Right cardiac atrium (tissue), 5 donors: ENCODE measurements at regions not wholly inside any gene's neighbourhood (a gene's known extent, or its start where the extent isn't known, plus 50 kb on each side); places are given as distances from the start of the nearest gene placed in this dataset.

Experiments used
- ATAC-seq, 2 donors: fragments of 200-7000 bp; cut with Tn5 transposase; one replicate each; pipeline versions ENCODE4 v1.8.0 to v1.9.1; 2020; ENCODE audit warnings: moderate library complexity in 2 of 2, mild to moderate bottlenecking in 1 of 2
- DNase-seq, 3 donors: peaks; one replicate each; pipeline ENCODE4 v3.0.0-alpha.2; 2020
- H3K27ac ChIP-seq: one replicate; pipeline ENCODE4 v1.5.1; 2013; ENCODE audit warnings: mild to moderate bottlenecking, low read length, control low read depth, moderate library complexity
- H3K27me3 ChIP-seq: one replicate; pipeline ENCODE4 v1.6.1; 2013; ENCODE audit not compliant: control insufficient read depth, insufficient read depth
- H3K4me1 ChIP-seq: one replicate; pipeline ENCODE4 v1.6.1; 2013; ENCODE audit warnings: low read length; ENCODE audit not compliant: control insufficient read depth, insufficient read depth
- H3K4me3 ChIP-seq: one replicate; pipeline ENCODE4 v1.5.1; 2013; ENCODE audit warnings: low read length, control low read depth
- H3K9me3 ChIP-seq: one replicate; pipeline ENCODE4 v1.6.1; 2013; ENCODE audit warnings: low read length; ENCODE audit not compliant: control insufficient read depth
- WGBS: extraction: QIAGEN DNeasy Blood & Tissue Kit; methylation state at CpG from one replicate; pipeline ENCODE4 v1.1.7; 2013; 5-methylcytosine and 5-hydroxymethylcytosine counted together
- intact Hi-C, 4 donors: fragments of 100-400 bp; cut with DNase I; formaldehyde crosslinking; loops; one replicate each; pipeline versions ENCODE4 v1.11.0 to v1.14.0; 2022 to 2023
- donor health status: healthy with polysubstance abuse.
- donor health status: DM: no; HTN: yes; CAD: no.
- donor health status: DM: no; HTN: no; CAD: no.
- donor health status: DM: no; HTN: yes; CAD: no; lungs with severe emphysema.
- donor health status: DM: yes; HTN: yes; CAD: no.

DNA sequence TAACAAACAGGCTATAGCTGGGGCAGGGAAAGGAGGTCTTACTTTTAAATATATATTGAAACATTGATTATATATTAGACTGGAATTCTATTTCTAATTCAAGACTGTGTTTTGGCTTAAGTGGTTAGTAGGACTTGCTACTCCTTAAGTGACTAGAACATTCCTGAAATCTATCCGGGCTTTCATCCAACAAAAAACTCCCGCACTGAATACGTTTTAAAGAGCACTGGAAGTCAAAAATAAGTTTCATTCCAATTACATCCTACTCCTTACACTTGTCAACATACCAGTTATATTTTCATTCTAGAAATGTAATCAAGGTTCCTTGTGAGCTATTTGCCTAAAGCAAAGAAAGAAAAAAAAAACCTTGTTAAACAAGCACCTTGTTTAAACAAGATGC, 204.6 kb downstream of the SP3 start:
- no peak for DNase-seq
- no peaks in the 10 kb centered on the region for H3K4me1 ChIP-seq
- H3K9me3 ChIP-seq = no peaks in the 10 kb centered on the region
- 25% methylated on average over 3 of the region's 3 CpGs for WGBS
- intact Hi-C loops = no loop called here
- ATAC-seq = no peak
- H3K4me3 ChIP-seq = no peak overlapping the region
- H3K27ac ChIP-seq = no peak overlapping the region
- H3K27me3 ChIP-seq = no peaks in the 10 kb centered on the region

DNA sequence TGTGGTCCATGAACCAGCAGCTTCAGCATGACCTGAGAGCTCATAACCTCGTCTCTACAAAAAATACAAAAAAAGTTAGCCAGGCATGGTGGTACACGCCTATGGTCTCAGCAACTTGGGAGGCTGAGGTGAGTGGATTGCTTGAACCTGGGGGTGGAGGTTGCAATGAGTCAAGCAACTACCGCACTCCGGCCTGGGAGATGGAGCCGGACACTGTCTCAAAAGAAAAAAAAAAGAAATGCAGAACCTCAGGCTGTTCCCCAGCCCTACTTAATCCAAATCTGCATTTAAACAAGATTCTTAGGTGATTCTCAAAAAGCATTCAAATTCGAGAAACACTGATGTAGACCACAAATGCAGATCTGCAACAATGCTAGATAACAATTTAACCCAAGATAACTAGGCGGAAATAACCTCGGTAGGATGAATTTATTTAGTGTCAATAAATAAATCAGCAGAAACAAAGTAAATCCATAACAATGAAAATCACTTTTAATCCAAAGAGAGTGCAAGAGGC, 203.5 kb downstream of the SP3 start:
- H3K27me3 ChIP-seq = no peaks in the 10 kb centered on the region
- H3K9me3 ChIP-seq = no peaks in the 10 kb centered on the region
- WGBS = 88% methylated on average over 8 of the region's 8 CpGs
- H3K4me3 ChIP-seq = no peak overlapping the region
- no peak for ATAC-seq
- no peak for DNase-seq
- intact Hi-C loops = no loop called here
- no peaks in the 10 kb centered on the region for H3K4me1 ChIP-seq
- H3K27ac ChIP-seq = no peak overlapping the region

DNA sequence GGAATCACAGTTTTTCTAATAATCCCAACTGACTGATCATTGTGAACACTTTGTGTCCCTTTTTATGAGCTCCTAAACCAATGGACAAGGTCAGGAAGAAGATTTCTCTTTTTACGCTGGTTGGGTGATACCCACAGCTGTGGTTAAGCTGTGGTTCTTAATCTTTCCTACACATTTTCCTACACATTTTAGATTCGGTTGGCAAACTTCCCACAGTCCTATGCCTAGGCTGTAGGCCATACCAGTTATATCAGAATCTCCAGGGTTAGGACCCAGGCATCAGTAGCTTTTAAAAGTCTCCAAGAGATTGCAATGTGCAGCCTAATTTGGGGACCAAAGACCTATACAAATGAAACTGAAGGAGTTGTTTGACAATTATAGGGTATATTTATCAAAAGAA, 203.0 kb downstream of the SP3 start:
- DNase-seq (no peak), ATAC-seq (no peak)
- 75% methylated on average over 2 of the region's 2 CpGs for WGBS
- intact Hi-C loops = no loop called here
- Histone ChIP-seq H3K4me3 (no peak overlapping the region), H3K9me3 (no peaks in the 10 kb centered on the region), H3K27ac (no peak overlapping the region), H3K4me1 (no peaks in the 10 kb centered on the region), H3K27me3 (no peaks in the 10 kb centered on the region)

DNA sequence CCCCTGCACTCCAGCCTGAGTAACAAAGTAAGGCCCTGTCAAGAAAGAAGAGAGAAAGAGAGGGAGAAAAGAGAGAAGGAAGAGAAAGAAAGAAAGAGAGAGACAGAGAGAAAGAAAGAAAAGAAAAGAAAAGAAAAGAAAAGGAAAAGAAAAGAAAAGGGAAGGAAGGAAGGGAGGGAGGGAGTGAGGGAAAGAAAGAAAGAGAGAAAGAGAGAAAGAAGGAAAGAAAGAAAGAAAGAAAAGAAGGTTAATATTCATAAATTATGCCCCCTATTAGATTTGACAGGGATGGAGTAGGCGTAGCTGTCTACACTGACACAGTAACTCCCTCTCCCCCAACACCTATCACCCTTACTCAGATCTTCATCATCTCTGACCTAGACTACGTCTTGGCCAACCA, 202.3 kb downstream of the SP3 start:
- WGBS = 97% methylated on average over 2 of the region's 2 CpGs
- ATAC-seq = no peak
- H3K4me1 ChIP-seq = no peaks in the 10 kb centered on the region
- H3K4me3 ChIP-seq = no peak overlapping the region
- DNase-seq = no peak
- no peak overlapping the region for H3K27ac ChIP-seq
- no peaks in the 10 kb centered on the region for H3K27me3 ChIP-seq
- intact Hi-C loops = no loop called here
- H3K9me3 ChIP-seq = no peaks in the 10 kb centered on the region

DNA sequence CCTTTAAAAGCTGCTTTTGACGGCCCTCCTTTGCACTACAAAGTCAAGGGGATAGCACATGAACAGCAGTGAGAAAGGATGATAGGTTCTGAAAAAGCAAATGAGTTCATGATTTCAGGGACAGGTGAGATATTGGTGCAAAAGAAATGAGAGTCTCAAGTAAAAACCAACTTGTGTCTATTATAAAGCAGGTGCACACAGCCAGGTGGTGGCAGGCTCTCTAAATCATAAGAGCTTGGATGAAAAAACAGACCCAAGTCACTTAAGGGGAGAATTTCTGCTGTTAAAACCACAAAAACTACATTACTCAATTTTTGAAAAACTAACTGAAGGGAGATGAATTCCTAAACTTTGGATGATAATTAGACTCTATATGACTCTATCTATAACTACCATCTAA, 201.5 kb downstream of the SP3 start:
- Histone ChIP-seq H3K27ac (no peak overlapping the region), H3K9me3 (no peaks in the 10 kb centered on the region), H3K4me1 (no peaks in the 10 kb centered on the region), H3K4me3 (no peak overlapping the region), H3K27me3 (no peaks in the 10 kb centered on the region)
- WGBS = 90% methylated on average over 1 of the region's 1 CpG
- intact Hi-C loops = no loop called here
- no peak for ATAC-seq
- no peak for DNase-seq

DNA sequence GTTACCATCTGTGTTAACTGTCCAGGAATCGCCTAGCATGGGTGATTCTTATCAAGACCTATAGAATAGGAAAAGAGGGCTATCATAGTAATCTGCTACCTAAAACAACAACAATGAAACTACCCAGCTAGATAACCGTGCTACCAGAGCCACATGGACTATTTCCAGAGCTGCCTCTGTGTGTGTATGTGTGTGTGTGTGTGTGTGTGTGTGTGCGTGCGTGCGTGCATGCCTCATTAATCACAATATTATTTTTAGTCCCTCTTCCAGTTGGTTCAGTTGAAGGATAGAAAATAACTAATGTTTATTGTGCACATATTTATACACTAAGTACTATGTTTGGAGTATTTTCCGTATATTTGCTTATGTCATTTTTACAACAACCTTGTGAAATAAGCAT, 201.1 kb downstream of the SP3 start:
- Histone ChIP-seq H3K4me1 (no peaks in the 10 kb centered on the region), H3K27ac (no peak overlapping the region), H3K4me3 (no peak overlapping the region), H3K27me3 (no peaks in the 10 kb centered on the region), H3K9me3 (no peaks in the 10 kb centered on the region)
- WGBS = 58% methylated on average over 6 of the region's 6 CpGs
- ATAC-seq (no peak), DNase-seq (no peak)
- intact Hi-C loops = no loop called here

DNA sequence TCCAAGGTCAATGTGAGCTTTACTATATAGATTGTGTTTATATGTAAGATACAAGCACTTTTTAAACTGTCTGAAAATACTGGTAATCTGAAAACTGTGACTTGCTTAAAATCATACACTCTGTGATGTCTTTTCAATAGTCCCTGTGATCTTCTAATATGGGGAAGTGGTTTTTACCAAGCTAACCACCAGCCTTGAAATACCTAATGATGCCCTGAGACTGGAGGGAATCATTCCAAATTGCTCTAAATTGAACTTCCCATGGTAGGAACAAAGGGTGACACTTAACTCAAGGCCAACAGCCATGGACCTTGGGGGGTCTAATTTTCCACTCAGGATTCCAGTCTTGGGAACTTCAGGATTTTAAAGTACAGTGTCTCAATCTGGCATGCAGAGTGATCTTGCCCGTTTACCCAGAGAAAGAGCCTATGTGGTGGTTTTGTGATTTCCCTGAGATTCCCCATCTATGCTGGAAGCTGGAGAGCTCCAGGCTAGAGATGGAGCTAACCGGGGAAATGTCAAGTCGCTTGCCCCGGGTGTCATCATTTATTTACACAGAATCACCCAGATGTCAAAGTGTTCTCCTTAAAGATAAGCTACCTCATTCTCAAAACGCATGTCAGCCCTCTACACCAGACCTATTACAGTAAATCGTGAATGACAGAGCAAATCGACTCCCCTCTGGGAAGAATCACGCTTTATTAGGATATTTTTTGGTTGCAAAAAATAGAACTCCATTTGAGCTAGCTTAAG, 198.5 kb downstream of the SP3 start:
- intact Hi-C loops = no loop called here
- Histone ChIP-seq H3K4me3 (no peak overlapping the region), H3K4me1 (no peaks in the 10 kb centered on the region), H3K27ac (no peak overlapping the region), H3K9me3 (no peaks in the 10 kb centered on the region), H3K27me3 (no peaks in the 10 kb centered on the region)
- WGBS = 68% methylated on average over 8 of the region's 8 CpGs
- DNase-seq (no peak), ATAC-seq (no peak)

DNA sequence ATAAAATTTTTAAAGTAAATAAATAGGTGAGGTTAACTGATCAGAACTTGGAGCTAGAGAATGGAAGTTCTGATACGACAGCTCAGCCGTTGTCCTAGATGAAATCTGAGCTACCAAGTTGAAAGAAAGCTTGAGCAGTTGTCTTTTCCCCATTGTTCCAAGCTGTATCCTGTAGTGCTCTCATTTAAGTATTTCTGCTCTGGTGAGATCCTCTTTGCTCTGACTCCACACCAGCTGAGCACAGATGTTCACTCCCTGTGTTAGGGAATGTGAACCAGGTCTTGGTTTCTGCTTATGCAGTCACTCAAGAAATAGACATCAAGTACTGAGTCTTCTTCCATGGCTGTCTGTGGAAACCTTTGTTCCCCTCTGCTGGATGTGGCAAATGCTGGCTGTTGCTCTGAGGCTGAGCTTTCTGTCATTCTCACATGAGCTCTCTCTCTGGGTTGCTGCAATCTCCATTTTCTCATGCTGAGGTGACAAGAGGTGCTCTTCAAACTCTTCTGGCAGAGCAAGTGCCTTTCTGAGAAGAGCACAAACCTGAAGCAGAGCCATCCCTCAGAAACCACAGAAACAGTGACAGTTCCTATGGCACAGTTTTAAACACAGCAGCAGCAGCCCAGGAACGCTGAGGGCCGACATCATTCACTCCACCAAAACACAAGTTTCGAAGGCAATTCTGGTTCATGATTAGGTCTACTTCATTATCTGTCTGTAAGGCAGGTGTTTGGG, 194.1 kb downstream of the SP3 start:
- no peak for ATAC-seq
- intact Hi-C loops = no loop called here
- H3K4me3 ChIP-seq = no peak overlapping the region
- no peaks in the 10 kb centered on the region for H3K27me3 ChIP-seq
- 84% methylated on average over 5 of the region's 5 CpGs for WGBS
- no peak overlapping the region for H3K27ac ChIP-seq
- no peak for DNase-seq
- H3K4me1 ChIP-seq = no peaks in the 10 kb centered on the region
- no peaks in the 10 kb centered on the region for H3K9me3 ChIP-seq

DNA sequence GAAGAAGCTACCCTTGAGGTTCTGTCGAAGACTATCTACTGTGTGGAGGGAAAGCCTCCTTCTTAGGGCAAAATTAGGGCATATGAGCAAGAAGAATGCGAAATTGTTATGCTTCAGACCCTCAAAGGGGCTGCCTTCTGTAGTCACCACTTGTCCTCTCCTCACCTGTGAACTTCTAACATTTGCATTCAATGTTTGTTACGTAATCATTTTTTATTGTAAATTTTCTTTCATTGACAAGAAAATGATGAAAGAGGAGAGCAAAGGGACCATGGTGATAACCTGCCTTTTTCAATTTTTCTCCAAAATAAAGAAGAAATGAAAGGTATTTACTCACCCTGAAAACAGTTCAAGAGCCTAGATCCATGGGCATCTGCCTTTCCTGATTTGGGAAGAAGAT, 193.0 kb downstream of the SP3 start:
- DNase-seq (no peak), ATAC-seq (no peak)
- intact Hi-C loops = no loop called here
- H3K27ac ChIP-seq = no peak overlapping the region
- no peaks in the 10 kb centered on the region for H3K4me1 ChIP-seq
- H3K4me3 ChIP-seq = no peak overlapping the region
- H3K9me3 ChIP-seq = no peaks in the 10 kb centered on the region
- no peaks in the 10 kb centered on the region for H3K27me3 ChIP-seq
- 82% methylated on average over 3 of the region's 3 CpGs for WGBS

DNA sequence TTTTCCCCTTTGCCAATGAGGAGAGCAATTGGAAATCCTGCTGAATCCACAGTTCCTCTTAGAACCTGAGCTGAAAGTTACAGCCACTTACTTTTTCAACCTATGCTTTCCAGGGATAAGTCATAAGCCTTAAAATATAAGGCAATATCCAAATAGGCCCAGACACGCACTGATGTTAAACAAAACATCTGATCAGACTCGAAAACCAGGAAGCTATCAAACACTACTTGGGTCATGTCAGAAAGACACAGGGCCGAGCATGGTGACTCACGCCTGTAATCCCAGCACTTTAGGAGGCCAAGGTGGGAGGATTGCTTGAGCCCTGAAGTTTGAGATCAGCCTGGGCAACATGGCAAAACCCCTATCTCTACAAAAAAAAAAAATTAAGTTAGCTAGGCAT, 192.1 kb downstream of the SP3 start:
- ATAC-seq (no peak), DNase-seq (no peak)
- Histone ChIP-seq H3K9me3 (no peaks in the 10 kb centered on the region), H3K27ac (no peak overlapping the region), H3K4me3 (no peak overlapping the region), H3K4me1 (no peaks in the 10 kb centered on the region), H3K27me3 (no peaks in the 10 kb centered on the region)
- 91% methylated on average over 4 of the region's 4 CpGs for WGBS
- intact Hi-C loops = no loop called here

DNA sequence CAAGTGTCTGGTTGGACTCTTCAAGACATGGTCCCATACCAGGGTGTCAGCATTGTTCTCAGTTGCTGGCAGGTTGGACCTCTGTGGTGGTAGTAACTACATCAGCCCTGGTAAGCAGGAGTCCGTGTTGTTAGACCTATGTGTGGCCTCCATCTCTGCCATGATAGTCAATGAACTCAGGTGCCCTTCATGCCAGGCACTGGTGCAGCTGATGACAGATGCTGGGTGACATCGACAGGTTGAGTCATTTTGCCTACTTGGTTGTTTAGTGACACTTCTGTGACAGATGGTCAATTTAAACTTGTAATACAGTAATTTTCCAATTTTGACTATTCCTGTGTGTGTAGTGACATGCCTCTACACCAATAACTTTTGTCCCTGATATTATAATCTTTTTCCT, 189.7 kb downstream of the SP3 start:
- intact Hi-C loops = no loop called here
- no peak for ATAC-seq

More for the DNA sequence above, 189.7 kb downstream of the SP3 start:
- WGBS = 86% methylated on average over 2 of the region's 2 CpGs
- Histone ChIP-seq H3K4me1 (no peaks in the 10 kb centered on the region), H3K4me3 (no peak overlapping the region), H3K27me3 (no peaks in the 10 kb centered on the region), H3K27ac (no peak overlapping the region), H3K9me3 (peaks cover 2% of the 10 kb centered on the region)
- DNase-seq = no peak
